PC-3 (cell line): ENCODE measurements at regions not wholly inside any gene's neighbourhood (a gene's known extent, or its start where the extent isn't known, plus 50 kb on each side); places are given as distances from the start of the nearest gene placed in this dataset.

Source experiments
- ATAC-seq: fragments of 200-7000 bp; cut with Tn5 transposase; 2 replicates; pipeline ENCODE4 v1.9.1; 2020; ENCODE audit warnings: mild to moderate bottlenecking, moderate library complexity
- BruUV-seq: library from RNA; stranded (reverse); fragments of 400-500 nt; replicated peaks from 2 replicates; lab custom pipeline; 2021; lab: Mats Ljungman, UMichigan
- CTCF ChIA-PET: fragments of 300-600 bp; sonication (Branson Sonifier 250); formaldehyde crosslinking; loops from one replicate; lab custom pipeline; 2022; ENCODE audit warnings: antibody characterized with exemption; lab: Charles Lee
- POLR2A ChIA-PET: fragments of 300-600 bp; sonication (Branson Sonifier 250); formaldehyde crosslinking; loops from one replicate; lab custom pipeline; 2022; ENCODE audit warnings: antibody characterized with exemption; ENCODE audit not compliant: unreplicated experiment; lab: Charles Lee
- DNase-seq: peaks from one replicate; pipeline ENCODE4 v3.0.0-alpha.2; 2015
- H2AFZ ChIP-seq: fragments of 300-600 bp; sonication (generic); 2 replicates; pipeline ENCODE4 v1.6.0; 2016; ENCODE audit warnings: antibody characterized with exemption, low read length
- H3F3A ChIP-seq: fragments of 300-600 bp; sonication (generic); one replicate; pipeline ENCODE4 v1.6.0; 2017; ENCODE audit warnings: antibody characterized with exemption, low read length, control low read depth, mild to moderate bottlenecking; ENCODE audit not compliant: unreplicated experiment
- H3K27ac ChIP-seq: fragments of 300-600 bp; sonication (generic); 2 replicates; pipeline ENCODE4 v1.5.1; 2016; ENCODE audit warnings: mild to moderate bottlenecking, low read length
- H3K27me3 ChIP-seq: fragments of 300-600 bp; sonication (generic); 2 replicates; pipeline ENCODE4 v1.6.1; 2016; ENCODE audit warnings: low read length, mixed read lengths
- H3K36me3 ChIP-seq: fragments of 300-600 bp; sonication (generic); 2 replicates; pipeline ENCODE4 v1.6.1; 2016; ENCODE audit warnings: low read depth, mixed run types, low read length, mixed read lengths
- H3K4me1 ChIP-seq: fragments of 300-600 bp; sonication (generic); 2 replicates; pipeline ENCODE4 v1.5.1; 2016; ENCODE audit warnings: low read length; ENCODE audit not compliant: insufficient read depth
- H3K4me2 ChIP-seq: fragments of 300-600 bp; sonication (generic); 2 replicates; pipeline ENCODE4 v1.6.0; 2016; ENCODE audit warnings: low read length
- H3K4me3 ChIP-seq: fragments of 300-600 bp; sonication (generic); 2 replicates; pipeline ENCODE4 v1.5.1; 2016; ENCODE audit warnings: mild to moderate bottlenecking, low read length, mixed read lengths
- H3K79me2 ChIP-seq: fragments of 300-600 bp; sonication (generic); 2 replicates; pipeline ENCODE4 v1.6.1; 2017; ENCODE audit warnings: low read length, mixed read lengths
- H3K9ac ChIP-seq: fragments of 300-600 bp; sonication (generic); 2 replicates; pipeline ENCODE4 v1.6.0; 2016; ENCODE audit warnings: mild to moderate bottlenecking, low read length
- H3K9me2 ChIP-seq: fragments of 300-600 bp; sonication (generic); replicated peaks from 2 replicates; pipeline ENCODE4 v1.6.1; 2016; ENCODE audit warnings: mixed run types, low read length, mixed read lengths
- H3K9me3 ChIP-seq: fragments of 300-600 bp; sonication (generic); 2 replicates; pipeline ENCODE4 v1.6.1; 2016; ENCODE audit warnings: low read length, mixed read lengths
- H4K20me1 ChIP-seq: fragments of 300-600 bp; sonication (generic); 2 replicates; pipeline ENCODE4 v1.6.1; 2016; ENCODE audit warnings: low read length, mixed read lengths
- CTCF ChIP-seq: fragments of 300-600 bp; sonication (generic); conservative IDR thresholded peaks from 2 replicates; pipeline ENCODE4 v1.5.1; 2017; ENCODE audit warnings: antibody characterized with exemption, low read depth, mild to moderate bottlenecking, low read length
- EZH2 ChIP-seq: fragments of 300-600 bp; sonication (generic); IDR thresholded peaks from one replicate; pipeline ENCODE4 v1.6.1; 2017; ENCODE audit warnings: antibody characterized with exemption, mild to moderate bottlenecking, low read length; ENCODE audit not compliant: unreplicated experiment
- EZH2phosphoT487 ChIP-seq: fragments of 300-600 bp; sonication (generic); IDR thresholded peaks from 2 replicates; pipeline ENCODE4 v1.6.1; 2018; ENCODE audit warnings: mild to moderate bottlenecking, antibody characterized with exemption, low read length, borderline replicate concordance
- intact Hi-C: fragments of 100-400 bp; cut with micrococcal nuclease; formaldehyde crosslinking; loops from 2 replicates; pipeline ENCODE4 v1.9.0; 2023

- Histone ChIP-seq H3K4me2 (no peak overlapping the region), H3F3A (no peaks in the 10 kb centered on the region), H2AFZ (no peak overlapping the region), H3K27ac (no peak overlapping the region), H4K20me1 (no peaks in the 10 kb centered on the region), H3K9me3 (no peaks in the 10 kb centered on the region), H3K4me3 (no peak overlapping the region), H3K27me3 (peaks cover 5% of the 10 kb centered on the region; the same call in 1 of the 2 replicates), H3K36me3 (no peaks in the 10 kb centered on the region), H3K9me2 (no peaks in the 10 kb centered on the region), H3K4me1 (no peaks in the 10 kb centered on the region), H3K79me2 (no peaks in the 10 kb centered on the region), H3K9ac (no peak overlapping the region)
- BruUV-seq = no TSS peak
- TF ChIP-seq EZH2phosphoT487 = no peak
- TF ChIP-seq EZH2 = no peak
- TF ChIP-seq CTCF = no peak
- ATAC-seq (no peak), DNase-seq (no peak)
- POLR2A ChIA-PET = no interaction called here
- intact Hi-C loops = no loop called here
- CTCF ChIA-PET = no interaction called here
Measured at GRCh38 chr9:31823365-31823764, 561.1 kb upstream of the ACO1 start.

DNA sequence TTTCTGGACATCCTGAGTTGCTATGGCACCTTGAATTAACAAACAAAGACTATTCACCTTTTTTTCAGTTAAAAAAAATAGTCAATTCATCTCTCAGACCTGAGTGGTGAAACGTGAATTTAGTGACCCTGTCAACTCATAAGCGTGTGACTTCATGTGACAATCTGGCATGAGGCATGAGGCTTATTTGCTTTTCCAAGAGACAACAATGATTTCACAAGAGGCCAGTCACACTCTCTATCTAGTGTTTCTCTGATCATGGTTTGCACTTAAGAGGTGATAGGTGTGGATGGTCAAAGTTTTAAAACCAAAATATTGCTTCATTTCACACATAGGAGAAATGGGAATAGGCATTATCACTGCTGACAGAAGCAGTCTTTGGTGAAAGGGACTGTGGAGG lies 559.6 kb upstream of the ACO1 start:
- Histone ChIP-seq H3K79me2 (no peaks in the 10 kb centered on the region), H3K27me3 (peaks cover 5% of the 10 kb centered on the region; the same call in 1 of the 2 replicates), H3K36me3 (no peaks in the 10 kb centered on the region), H4K20me1 (no peaks in the 10 kb centered on the region), H3K9ac (no peak overlapping the region), H2AFZ (no peak overlapping the region), H3K9me3 (no peaks in the 10 kb centered on the region), H3K9me2 (no peaks in the 10 kb centered on the region), H3K4me2 (no peak overlapping the region), H3F3A (no peaks in the 10 kb centered on the region), H3K27ac (no peak overlapping the region), H3K4me3 (no peak overlapping the region), H3K4me1 (no peaks in the 10 kb centered on the region)
- no TSS peak for BruUV-seq
- ATAC-seq = no peak
- intact Hi-C loops = no loop called here
- ChIA-PET POLR2A (no interaction called here), CTCF (no interaction called here)
- no peak for TF ChIP-seq EZH2phosphoT487
- no peak for TF ChIP-seq CTCF
- no peak for TF ChIP-seq EZH2
- no peak for DNase-seq

GRCh38 chr9:31837211-31837610 lies 547.2 kb upstream of the ACO1 start:
- POLR2A ChIA-PET = no interaction called here
- Histone ChIP-seq H3K4me3 (no peak overlapping the region), H2AFZ (no peak overlapping the region), H3K27ac (no peak overlapping the region), H3K9ac (no peak overlapping the region), H3K9me2 (no peaks in the 10 kb centered on the region), H3K4me2 (no peak overlapping the region), H3F3A (no peaks in the 10 kb centered on the region), H3K9me3 (no peaks in the 10 kb centered on the region), H4K20me1 (no peaks in the 10 kb centered on the region), H3K27me3 (peaks cover 8% of the 10 kb centered on the region; the same call in 1 of the 2 replicates), H3K79me2 (no peaks in the 10 kb centered on the region), H3K4me1 (no peaks in the 10 kb centered on the region), H3K36me3 (no peaks in the 10 kb centered on the region)
- intact Hi-C loops = no loop called here
- CTCF ChIA-PET = no interaction called here
- TF ChIP-seq EZH2 (no peak), EZH2phosphoT487 (no peak), CTCF (no peak)
- ATAC-seq (no peak), DNase-seq (no peak)
- no TSS peak for BruUV-seq
